ENCODE measurements at regions not wholly inside any gene's neighbourhood (a gene's known extent, or its start where the extent isn't known, plus 50 kb on each side); places are given as distances from the start of the nearest gene placed in this dataset.

DNA sequence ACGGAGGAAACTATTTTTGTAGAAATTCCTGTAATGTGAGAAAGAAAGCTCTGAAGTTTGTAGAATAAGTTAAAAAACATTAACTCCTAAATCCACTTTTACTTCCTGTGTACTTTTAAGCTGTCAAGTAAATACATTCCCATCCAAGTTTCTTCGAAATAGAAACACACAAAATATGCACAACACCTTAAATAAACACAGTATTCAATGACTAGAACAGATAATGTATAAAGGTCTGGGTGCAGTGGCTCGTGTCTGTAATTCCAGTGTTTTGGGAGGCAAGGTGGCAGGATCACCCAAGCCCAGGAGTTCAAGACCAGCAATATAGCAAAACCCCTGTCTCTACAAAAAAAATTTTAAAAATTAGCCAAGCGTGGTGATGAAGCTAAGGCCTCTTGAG is 121.9 kb upstream of the ODAD2 start:
- no peak overlapping the region for H3K27ac ChIP-seq (replicated peaks)
- intact Hi-C loops (cut with micrococcal nuclease): no loop called here

DNA sequence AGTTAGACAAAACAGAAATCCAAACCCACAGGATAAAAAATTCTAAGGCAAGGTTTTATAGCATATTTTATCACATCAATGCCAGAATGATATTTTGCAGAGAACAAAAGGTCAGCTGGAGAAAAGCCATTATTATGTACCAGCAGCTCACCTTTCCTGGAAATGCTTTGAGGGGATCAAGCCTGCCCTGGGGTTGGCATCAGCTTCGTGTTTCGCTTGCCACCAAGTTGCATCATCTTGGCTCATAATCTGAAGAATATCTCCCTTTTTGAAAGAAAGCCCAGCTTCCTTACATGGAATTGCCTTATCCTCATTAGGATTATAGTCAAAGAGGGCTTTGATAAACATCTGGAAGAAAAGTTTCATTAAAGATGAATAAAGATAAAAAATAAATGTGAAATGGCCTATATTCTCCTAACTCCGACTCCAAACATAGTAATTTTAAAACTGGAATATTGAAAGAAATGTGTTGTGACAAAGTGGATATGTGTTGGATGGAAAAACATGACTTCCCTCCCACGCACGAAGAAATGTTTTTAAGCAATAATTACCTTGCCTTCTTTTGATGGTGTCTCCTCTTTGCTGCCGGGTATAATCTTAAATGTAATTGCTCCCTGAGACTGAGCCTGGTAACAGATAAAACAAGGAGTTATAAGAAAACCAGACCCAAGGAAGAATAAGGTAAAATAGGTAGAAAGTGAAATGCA is 121.3 kb upstream of the ODAD2 start:
- no peak overlapping the region for H3K4me3 ChIP-seq
- H3K4me1 ChIP-seq: no peaks in the 10 kb centered on the region
- no peak overlapping the region for H3K27ac ChIP-seq (replicated peaks)
- H3K27me3 ChIP-seq (ENCODE audit: low read depth): no peaks in the 10 kb centered on the region
- TF ChIP-seq, protein P1, sequence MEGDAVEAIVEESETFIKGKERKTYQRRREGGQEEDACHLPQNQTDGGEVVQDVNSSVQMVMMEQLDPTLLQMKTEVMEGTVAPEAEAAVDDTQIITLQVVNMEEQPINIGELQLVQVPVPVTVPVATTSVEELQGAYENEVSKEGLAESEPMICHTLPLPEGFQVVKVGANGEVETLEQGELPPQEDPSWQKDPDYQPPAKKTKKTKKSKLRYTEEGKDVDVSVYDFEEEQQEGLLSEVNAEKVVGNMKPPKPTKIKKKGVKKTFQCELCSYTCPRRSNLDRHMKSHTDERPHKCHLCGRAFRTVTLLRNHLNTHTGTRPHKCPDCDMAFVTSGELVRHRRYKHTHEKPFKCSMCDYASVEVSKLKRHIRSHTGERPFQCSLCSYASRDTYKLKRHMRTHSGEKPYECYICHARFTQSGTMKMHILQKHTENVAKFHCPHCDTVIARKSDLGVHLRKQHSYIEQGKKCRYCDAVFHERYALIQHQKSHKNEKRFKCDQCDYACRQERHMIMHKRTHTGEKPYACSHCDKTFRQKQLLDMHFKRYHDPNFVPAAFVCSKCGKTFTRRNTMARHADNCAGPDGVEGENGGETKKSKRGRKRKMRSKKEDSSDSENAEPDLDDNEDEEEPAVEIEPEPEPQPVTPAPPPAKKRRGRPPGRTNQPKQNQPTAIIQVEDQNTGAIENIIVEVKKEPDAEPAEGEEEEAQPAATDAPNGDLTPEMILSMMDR (IDR thresholded peaks at IDR 0.05; ENCODE audit: borderline replicate concordance): no peak
- DNase-seq: no peak
- no peaks in the 10 kb centered on the region for H3K36me3 ChIP-seq
- intact Hi-C loops (cut with micrococcal nuclease): no loop called here
- no peaks in the 10 kb centered on the region for H3K9me3 ChIP-seq (replicated peaks)

More for the DNA sequence above, 121.9 kb upstream of the ODAD2 start:
- TF ChIP-seq, protein P1 (IDR thresholded peaks at IDR 0.05; ENCODE audit: borderline replicate concordance): no peak
- no peaks in the 10 kb centered on the region for H3K4me1 ChIP-seq
- H3K9me3 ChIP-seq (replicated peaks): no peaks in the 10 kb centered on the region
- no peak for DNase-seq
- H3K27me3 ChIP-seq (ENCODE audit: low read depth): no peaks in the 10 kb centered on the region
- no peak overlapping the region for H3K4me3 ChIP-seq
- no peaks in the 10 kb centered on the region for H3K36me3 ChIP-seq

DNA sequence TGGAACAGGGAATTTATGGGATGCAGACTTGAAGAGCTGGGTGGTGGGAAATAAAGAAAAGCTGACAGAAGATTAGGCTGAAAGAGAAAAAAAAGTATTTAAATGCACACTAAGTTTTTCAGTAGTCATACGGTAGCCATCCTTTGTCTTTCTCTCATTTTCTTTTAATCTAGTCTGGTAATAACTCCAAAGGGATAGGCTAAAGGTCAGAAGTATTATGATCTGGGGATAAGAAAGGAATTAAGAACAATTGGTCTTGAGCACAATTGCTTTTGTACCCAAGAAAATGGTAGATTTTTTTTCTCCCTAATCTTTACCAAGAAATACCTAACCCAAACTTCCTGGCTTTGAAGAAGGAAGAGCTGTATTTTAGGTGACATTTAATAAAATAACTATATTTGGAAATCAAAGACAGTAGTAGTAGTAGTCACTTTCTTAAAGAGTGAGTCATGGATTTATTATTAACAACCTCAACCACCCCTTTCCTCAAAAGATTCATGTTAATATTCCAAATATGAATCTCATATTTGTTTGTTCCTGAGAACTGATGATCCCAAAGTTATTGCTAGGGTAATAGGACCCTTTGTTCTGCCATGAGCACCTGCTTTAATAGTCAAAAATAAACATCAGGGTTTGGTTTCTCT is 120.2 kb upstream of the ODAD2 start:
- TF ChIP-seq, protein P1 (IDR thresholded peaks at IDR 0.05; ENCODE audit: borderline replicate concordance): no peak
- Histone ChIP-seq H3K36me3 (no peaks in the 10 kb centered on the region), H3K9me3 (replicated peaks) (no peaks in the 10 kb centered on the region), H3K4me1 (no peaks in the 10 kb centered on the region), H3K27ac (replicated peaks) (no peak overlapping the region), H3K4me3 (no peak overlapping the region), H3K27me3 (ENCODE audit: low read depth) (no peaks in the 10 kb centered on the region)
- DNase-seq: no peak
- intact Hi-C loops (cut with micrococcal nuclease): no loop called here

DNA sequence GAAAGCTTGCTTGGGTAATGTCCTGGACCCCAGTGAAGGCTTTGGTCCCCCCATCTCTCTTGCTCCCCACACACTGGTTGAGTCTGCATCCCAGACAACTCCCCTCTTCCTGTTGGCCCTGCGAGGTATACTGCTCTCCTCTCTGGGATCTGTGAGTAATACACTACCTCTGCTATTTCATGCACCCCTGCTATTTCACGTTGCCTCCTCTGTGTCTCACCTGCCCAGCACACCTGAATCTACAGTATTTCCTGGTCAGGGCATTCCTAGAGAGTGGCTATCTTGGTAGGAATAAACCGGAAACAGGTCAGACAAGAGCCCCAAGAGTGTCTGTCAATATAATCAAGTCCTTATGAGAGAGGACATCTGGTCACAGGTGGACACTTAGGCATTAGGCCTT is 114.3 kb upstream of the ODAD2 start:
- no peak for DNase-seq
- H3K36me3 ChIP-seq: no peaks in the 10 kb centered on the region
- no peak overlapping the region for H3K4me3 ChIP-seq
- TF ChIP-seq, protein P1 (IDR thresholded peaks at IDR 0.05; ENCODE audit: borderline replicate concordance): no peak
- H3K27ac ChIP-seq (replicated peaks): no peak overlapping the region
- no peaks in the 10 kb centered on the region for H3K27me3 ChIP-seq (ENCODE audit: low read depth)
- no peaks in the 10 kb centered on the region for H3K4me1 ChIP-seq
- intact Hi-C loops (cut with micrococcal nuclease): no loop called here
- H3K9me3 ChIP-seq (replicated peaks): no peaks in the 10 kb centered on the region

DNA sequence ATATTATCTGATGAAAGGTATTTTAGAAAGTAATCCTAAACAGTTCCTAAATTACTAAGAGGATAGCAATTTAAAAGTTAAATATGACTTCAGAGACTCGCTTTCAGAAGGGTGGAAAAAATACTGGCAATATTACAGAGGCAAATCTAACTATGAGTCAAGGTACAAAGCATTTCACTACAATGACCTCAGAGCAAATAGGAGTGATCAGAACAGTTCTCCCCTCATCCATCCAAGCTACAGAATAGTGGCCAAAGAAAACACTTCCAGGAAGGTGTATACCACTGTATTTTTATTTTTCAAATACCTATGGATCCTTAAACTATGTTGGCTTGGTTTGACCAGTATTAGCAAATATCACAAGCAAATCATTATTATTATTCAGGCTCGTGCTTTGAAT is 112.8 kb upstream of the ODAD2 start:
- Histone ChIP-seq H3K9me3 (replicated peaks) (no peaks in the 10 kb centered on the region), H3K27ac (replicated peaks) (no peak overlapping the region), H3K4me3 (no peak overlapping the region), H3K27me3 (ENCODE audit: low read depth) (no peaks in the 10 kb centered on the region), H3K4me1 (no peaks in the 10 kb centered on the region), H3K36me3 (no peaks in the 10 kb centered on the region)
- TF ChIP-seq, protein P1 (IDR thresholded peaks at IDR 0.05; ENCODE audit: borderline replicate concordance): no peak
- intact Hi-C loops (cut with micrococcal nuclease): no loop called here
- DNase-seq: no peak

Data from left ventricle myocardium inferior (tissue), 1 donor.